Kidney (tissue), 13 donors: ENCODE measurements at regions not wholly inside any gene's neighbourhood (a gene's known extent, or its start where the extent isn't known, plus 50 kb on each side); places are given as distances from the start of the nearest gene placed in this dataset.

ENCODE experiments used
- DNase-seq, 5 donors: peaks; one replicate each; pipeline ENCODE4 v3.0.0-alpha.2; 2013 to 2020
- FAIRE-seq: peaks from 2 replicates; lab custom pipeline; 2012; peaks lifted over from hg19 to GRCh38; lab: Jason Lieb, UNC
- H3K27ac ChIP-seq, 2 donors: one replicate each; pipeline ENCODE4 v1.7.0; 2013; ENCODE audit warnings: low read depth in 2 of 2, low read length in 2 of 2, inconsistent platforms in 1 of 2
- H3K27me3 ChIP-seq: one replicate; pipeline ENCODE4 v1.7.1; 2013; ENCODE audit warnings: low read length, inconsistent platforms; ENCODE audit not compliant: control insufficient read depth, insufficient read depth
- H3K36me3 ChIP-seq, 3 donors: one replicate each; pipeline versions ENCODE4 v1.7.0 to v1.7.1; 2013; ENCODE audit warnings: low read length in 3 of 3, control low read depth in 1 of 3, inconsistent platforms in 1 of 3; ENCODE audit not compliant: insufficient read depth in 3 of 3, control insufficient read depth in 2 of 3
- H3K4me1 ChIP-seq, 3 donors: one replicate each; pipeline versions ENCODE4 v1.7.0 to v1.7.1; 2013; ENCODE audit warnings: low read length in 3 of 3, inconsistent platforms in 1 of 3, low read depth in 1 of 3; ENCODE audit not compliant: control insufficient read depth in 2 of 3, insufficient read depth in 2 of 3
- H3K4me3 ChIP-seq, 3 donors: one replicate each; pipeline versions ENCODE4 v1.7.0 to v1.8.1; 2013; ENCODE audit warnings: low read length in 3 of 3, control low read depth in 1 of 3, inconsistent platforms in 1 of 3
- H3K9ac ChIP-seq, 3 donors: one replicate each; pipeline versions ENCODE4 v1.7.0 to v1.7.1; 2013; ENCODE audit warnings: low read length in 3 of 3, control low read depth in 1 of 3, inconsistent platforms in 1 of 3
- H3K9me3 ChIP-seq, 3 donors: one replicate each; pipeline versions ENCODE4 v1.7.0 to v1.7.1; 2013; ENCODE audit warnings: low read length in 3 of 3, control low read depth in 1 of 3, inconsistent platforms in 1 of 3; ENCODE audit not compliant: control insufficient read depth in 2 of 3, insufficient read depth in 1 of 3
- intact Hi-C: fragments of 100-400 bp; cut with DNase I; formaldehyde crosslinking; loops from one replicate; pipeline ENCODE4 v1.11.1; 2022
- TF ChIP-seq, protein P1 (sequence below): IDR thresholded peaks from 3 replicates; pipeline ENCODE4 v1.5.1; 2012; ENCODE audit warnings: mild to moderate bottlenecking, moderate library complexity, borderline replicate concordance; ENCODE audit not compliant: insufficient read depth; ENCODE audit errors: extremely low read depth
- donor health status: control.
- donor health status: control.
- donor health status: control.
- donor health status: control.
- donor health status: control.
- donor health status: DM: yes; HTN: yes; CAD: no.
- donor health status: Normal renal cell carcinoma (clear cell type).

DNA sequence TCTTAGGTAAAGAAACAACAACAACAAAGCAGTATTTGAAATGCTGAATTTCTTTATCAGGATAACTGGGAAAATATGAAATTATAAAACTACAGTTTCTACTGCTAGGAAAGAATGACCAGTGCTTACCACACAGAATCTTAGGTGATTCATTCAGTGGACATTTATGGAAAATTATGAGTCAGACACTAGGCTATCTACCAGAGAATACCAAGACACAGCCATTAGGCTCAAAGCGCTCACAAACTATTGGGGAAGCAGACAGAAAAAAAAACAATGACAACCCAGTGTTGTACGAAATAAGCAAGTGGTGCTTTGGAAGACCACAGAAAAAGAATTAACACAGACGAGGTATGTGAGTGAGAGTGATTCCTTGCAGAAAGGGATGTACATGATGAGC, 1019.5 kb downstream of the PCDH9 start:
- no peaks in the 10 kb centered on the region for H3K9me3 ChIP-seq
- no peak for FAIRE-seq
- intact Hi-C loops = no loop called here
- H3K9ac ChIP-seq = no peak overlapping the region
- no peaks in the 10 kb centered on the region for H3K4me1 ChIP-seq
- TF ChIP-seq, protein P1, sequence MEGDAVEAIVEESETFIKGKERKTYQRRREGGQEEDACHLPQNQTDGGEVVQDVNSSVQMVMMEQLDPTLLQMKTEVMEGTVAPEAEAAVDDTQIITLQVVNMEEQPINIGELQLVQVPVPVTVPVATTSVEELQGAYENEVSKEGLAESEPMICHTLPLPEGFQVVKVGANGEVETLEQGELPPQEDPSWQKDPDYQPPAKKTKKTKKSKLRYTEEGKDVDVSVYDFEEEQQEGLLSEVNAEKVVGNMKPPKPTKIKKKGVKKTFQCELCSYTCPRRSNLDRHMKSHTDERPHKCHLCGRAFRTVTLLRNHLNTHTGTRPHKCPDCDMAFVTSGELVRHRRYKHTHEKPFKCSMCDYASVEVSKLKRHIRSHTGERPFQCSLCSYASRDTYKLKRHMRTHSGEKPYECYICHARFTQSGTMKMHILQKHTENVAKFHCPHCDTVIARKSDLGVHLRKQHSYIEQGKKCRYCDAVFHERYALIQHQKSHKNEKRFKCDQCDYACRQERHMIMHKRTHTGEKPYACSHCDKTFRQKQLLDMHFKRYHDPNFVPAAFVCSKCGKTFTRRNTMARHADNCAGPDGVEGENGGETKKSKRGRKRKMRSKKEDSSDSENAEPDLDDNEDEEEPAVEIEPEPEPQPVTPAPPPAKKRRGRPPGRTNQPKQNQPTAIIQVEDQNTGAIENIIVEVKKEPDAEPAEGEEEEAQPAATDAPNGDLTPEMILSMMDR = no peak
- DNase-seq = no peak
- no peak overlapping the region for H3K27ac ChIP-seq
- no peaks in the 10 kb centered on the region for H3K36me3 ChIP-seq
- H3K4me3 ChIP-seq = no peak overlapping the region
- H3K27me3 ChIP-seq = no peaks in the 10 kb centered on the region

DNA sequence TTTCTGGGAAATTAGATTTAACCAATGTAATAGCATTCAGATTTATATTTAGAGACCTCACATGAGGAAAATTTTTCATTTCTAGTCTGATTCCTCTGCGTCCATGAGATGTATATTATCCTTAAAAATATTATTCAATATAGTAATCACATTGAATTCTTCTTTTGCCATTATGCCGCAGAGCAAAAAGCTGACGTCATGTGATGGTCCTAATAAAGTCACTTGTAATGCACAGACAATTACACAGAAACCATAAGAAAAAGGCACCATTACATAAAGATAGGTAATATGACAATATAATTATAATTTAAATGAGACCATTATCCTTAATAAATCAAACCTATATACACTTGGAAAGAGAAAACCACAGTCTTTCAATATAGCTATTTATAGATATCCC, 1021.5 kb downstream of the PCDH9 start:
- intact Hi-C loops = no loop called here
- H3K9me3 ChIP-seq = no peaks in the 10 kb centered on the region
- TF ChIP-seq, protein P1 = no peak
- FAIRE-seq = no peak
- no peak overlapping the region for H3K4me3 ChIP-seq
- H3K9ac ChIP-seq = no peak overlapping the region
- no peak overlapping the region for H3K27ac ChIP-seq
- no peaks in the 10 kb centered on the region for H3K4me1 ChIP-seq
- no peaks in the 10 kb centered on the region for H3K36me3 ChIP-seq
- no peaks in the 10 kb centered on the region for H3K27me3 ChIP-seq
- DNase-seq = no peak

DNA sequence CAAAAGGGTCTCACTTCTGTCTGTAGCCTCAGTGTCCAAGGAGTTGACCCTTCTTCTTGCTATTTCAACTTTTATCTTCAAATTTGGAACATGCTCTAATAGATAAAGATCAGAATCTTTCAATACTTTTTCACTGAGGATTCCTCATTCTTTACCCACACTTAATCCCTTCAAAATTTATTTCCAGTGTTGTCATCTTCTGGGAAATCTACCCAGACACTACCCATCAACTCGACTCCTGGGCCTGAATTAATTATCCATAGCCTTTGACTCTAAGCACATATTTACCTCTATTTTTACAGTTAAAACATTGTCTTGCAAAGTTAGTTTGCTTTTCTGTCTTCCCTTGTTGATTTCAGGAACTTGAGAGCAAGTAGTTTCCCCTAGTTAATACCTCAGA, 1022.5 kb downstream of the PCDH9 start:
- TF ChIP-seq, protein P1 = no peak
- intact Hi-C loops = no loop called here
- Histone ChIP-seq H3K4me3 (no peak overlapping the region), H3K27me3 (no peaks in the 10 kb centered on the region), H3K27ac (no peak overlapping the region), H3K9ac (no peak overlapping the region), H3K9me3 (no peaks in the 10 kb centered on the region), H3K4me1 (no peaks in the 10 kb centered on the region), H3K36me3 (no peaks in the 10 kb centered on the region)
- DNase-seq = no peak
- no peak for FAIRE-seq

DNA sequence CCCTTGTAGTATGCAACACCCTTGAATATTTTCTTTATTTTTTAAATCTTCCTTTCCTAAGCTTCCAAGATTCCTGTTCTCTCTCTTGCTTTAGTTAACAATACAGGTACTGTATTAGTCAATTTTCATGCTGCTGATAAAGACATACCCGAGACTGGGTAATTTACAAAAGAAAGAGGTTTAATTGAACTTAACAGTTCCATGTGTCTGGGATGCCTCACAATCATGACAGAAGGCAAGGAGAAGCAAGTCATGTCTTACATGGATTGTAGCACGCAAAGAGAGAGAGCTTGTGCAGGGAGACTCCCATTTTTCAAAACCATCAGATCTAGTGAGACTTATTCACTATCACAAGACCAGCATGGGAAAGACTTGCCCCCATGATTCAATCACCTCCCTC, 1024.3 kb downstream of the PCDH9 start:
- no peaks in the 10 kb centered on the region for H3K27me3 ChIP-seq
- no peaks in the 10 kb centered on the region for H3K4me1 ChIP-seq
- H3K9ac ChIP-seq = no peak overlapping the region
- DNase-seq (no peak), FAIRE-seq (no peak)
- intact Hi-C loops = no loop called here
- no peaks in the 10 kb centered on the region for H3K9me3 ChIP-seq
- TF ChIP-seq, protein P1 = no peak
- no peak overlapping the region for H3K27ac ChIP-seq
- H3K4me3 ChIP-seq = no peak overlapping the region
- no peaks in the 10 kb centered on the region for H3K36me3 ChIP-seq
